GM23338 (cell line): ENCODE measurements at regions not wholly inside any gene's neighbourhood (a gene's known extent, or its start where the extent isn't known, plus 50 kb on each side); places are given as distances from the start of the nearest gene placed in this dataset.

Experiments used
- ATAC-seq: fragments of 200-7000 bp; cut with Tn5 transposase; 3 replicates; pipeline ENCODE4 v1.9.1; 2020
- DNase-seq: peaks from one replicate; pipeline ENCODE4 v3.0.0-alpha.2; 2015; ENCODE audit warnings: low spot score
- H2AFZ ChIP-seq: fragments of 200-600 bp; sonication (generic); 2 replicates; pipeline ENCODE4 v1.8.0; 2016; ENCODE audit warnings: antibody characterized with exemption, mild to moderate bottlenecking, moderate library complexity
- H3F3A ChIP-seq: fragments of 200-600 bp; sonication (generic); replicated peaks from 2 replicates; pipeline ENCODE4 v1.8.0; 2017; ENCODE audit warnings: antibody characterized with exemption, mixed run types, low read depth
- H3K27ac ChIP-seq: fragments of 200-600 bp; sonication (generic); 2 replicates; pipeline ENCODE4 v1.6.1; 2016; ENCODE audit warnings: low read depth
- H3K27me3 ChIP-seq: fragments of 200-600 bp; sonication (generic); 2 replicates; pipeline ENCODE4 v1.8.0; 2016; ENCODE audit warnings: mild to moderate bottlenecking, mixed run types, moderate library complexity; ENCODE audit not compliant: insufficient read depth
- H3K36me3 ChIP-seq: fragments of 200-600 bp; sonication (generic); 2 replicates; pipeline ENCODE4 v1.8.0; 2016; ENCODE audit warnings: mild to moderate bottlenecking; ENCODE audit not compliant: insufficient read depth
- H3K4me1 ChIP-seq: fragments of 200-600 bp; sonication (generic); 2 replicates; pipeline ENCODE4 v1.8.0; 2016; ENCODE audit warnings: mild to moderate bottlenecking, moderate library complexity; ENCODE audit not compliant: insufficient read depth
- H3K4me2 ChIP-seq: fragments of 200-600 bp; sonication (generic); 2 replicates; pipeline ENCODE4 v1.7.1; 2017; ENCODE audit warnings: mixed run types
- H3K4me3 ChIP-seq: fragments of 200-600 bp; sonication (generic); 2 replicates; pipeline ENCODE4 v1.6.1; 2016; ENCODE audit warnings: mixed run types
- H3K79me2 ChIP-seq: fragments of 200-600 bp; sonication (generic); replicated peaks from 2 replicates; pipeline ENCODE4 v1.8.0; 2017; ENCODE audit warnings: mild to moderate bottlenecking; ENCODE audit not compliant: insufficient read depth
- H3K9me2 ChIP-seq: fragments of 200-600 bp; sonication (generic); 2 replicates; pipeline ENCODE4 v1.8.0; 2017; ENCODE audit not compliant: insufficient read depth
- H4K20me1 ChIP-seq: fragments of 200-600 bp; sonication (generic); replicated peaks from 2 replicates; pipeline ENCODE4 v1.8.0; 2017; ENCODE audit warnings: mild to moderate bottlenecking; ENCODE audit not compliant: insufficient read depth
- H3K27ac Mint-ChIP-seq: 2 replicates; pipeline ENCODE4 v1.8.0; 2020; ENCODE audit warnings: inconsistent platforms, mild to moderate bottlenecking, moderate library complexity, mixed read lengths
- H3K27me3 Mint-ChIP-seq: 3 replicates; pipeline ENCODE4 v1.8.0; 2022; ENCODE audit warnings: low read depth, mild to moderate bottlenecking, moderate library complexity, mixed read lengths, inconsistent platforms; ENCODE audit not compliant: insufficient read depth, poor library complexity
- H3K36me3 Mint-ChIP-seq: 3 replicates; pipeline ENCODE4 v1.8.0; 2021; ENCODE audit warnings: low read depth, mild to moderate bottlenecking, inconsistent platforms, moderate library complexity, mixed read lengths
- H3K4me1 Mint-ChIP-seq: 3 replicates; pipeline ENCODE4 v1.8.0; 2020; ENCODE audit warnings: mild to moderate bottlenecking, inconsistent platforms, mixed read lengths
- H3K4me3 Mint-ChIP-seq: 3 replicates; pipeline ENCODE4 v1.8.0; 2021; ENCODE audit warnings: moderate library complexity, mild to moderate bottlenecking, inconsistent platforms, mixed read lengths
- H3K9me3 Mint-ChIP-seq: 3 replicates; pipeline ENCODE4 v1.8.0; 2020; ENCODE audit warnings: moderate library complexity, mild to moderate bottlenecking, inconsistent platforms, mixed read lengths
- CREB1 ChIP-seq: fragments of 250-450 bp; sonication (Bioruptor Pico); IDR thresholded peaks from 2 replicates; pipeline ENCODE4 v1.5.0; 2020; ENCODE audit warnings: low read depth, mild to moderate bottlenecking, moderate library complexity
- CTCF ChIP-seq, 2 experiments: fragments of 200-600 bp in 1 of 2; sonication (generic) in 1 of 2; conservative IDR thresholded peaks; 2 replicates each; pipeline versions ENCODE4 v1.5.1 to v1.6.1; 2016 to 2017; ENCODE audit warnings: antibody characterized with exemption in 2 of 2, low read depth in 2 of 2, mild to moderate bottlenecking in 2 of 2, moderate library complexity in 1 of 2
- ETS1 ChIP-seq: IDR thresholded peaks from 2 replicates; pipeline ENCODE4 v1.6.1; 2016; ENCODE audit warnings: antibody characterized with exemption
- EZH2 ChIP-seq: fragments of 200-600 bp; sonication (generic); IDR thresholded peaks from one replicate; pipeline ENCODE4 v1.8.0; 2017; ENCODE audit warnings: antibody characterized with exemption, mild to moderate bottlenecking, low read depth; ENCODE audit not compliant: unreplicated experiment
- EZH2phosphoT487 ChIP-seq: fragments of 200-600 bp; sonication (generic); IDR thresholded peaks from one replicate; pipeline ENCODE4 v1.8.1; 2018; ENCODE audit warnings: antibody characterized with exemption; ENCODE audit not compliant: unreplicated experiment
- JUNB ChIP-seq: IDR thresholded peaks from one replicate; pipeline ENCODE4 v1.6.1; 2016; ENCODE audit warnings: antibody characterized with exemption; ENCODE audit not compliant: unreplicated experiment
- NANOG ChIP-seq: IDR thresholded peaks from 2 replicates; pipeline ENCODE4 v1.6.1; 2016; ENCODE audit warnings: antibody characterized with exemption, borderline replicate concordance
- POLR2AphosphoS5 ChIP-seq: IDR thresholded peaks from 2 replicates; pipeline ENCODE4 v1.6.1; 2016; ENCODE audit warnings: antibody characterized with exemption, low read depth
- STAT1 ChIP-seq: IDR thresholded peaks from one replicate; pipeline ENCODE4 v1.6.1; 2016; ENCODE audit warnings: antibody characterized with exemption; ENCODE audit not compliant: unreplicated experiment
- ZNF114 ChIP-seq: fragments of 250-450 bp; sonication (Bioruptor Pico); IDR thresholded peaks from 2 replicates; pipeline ENCODE4 v1.5.0; 2020; ENCODE audit warnings: mild to moderate bottlenecking, moderate library complexity
- ZNF331 ChIP-seq: fragments of 250-450 bp; sonication (Bioruptor Pico); IDR thresholded peaks from 2 replicates; pipeline ENCODE4 v1.5.0; 2020; ENCODE audit warnings: low read depth, mild to moderate bottlenecking, moderate library complexity
- TF ChIP-seq, protein P1 (sequence below): IDR thresholded peaks from one replicate; pipeline ENCODE4 v1.6.1; 2018; ENCODE audit warnings: antibody characterized with exemption; ENCODE audit not compliant: unreplicated experiment
- TF ChIP-seq, protein P2 (sequence below): fragments of 250-450 bp; sonication (Bioruptor Pico); IDR thresholded peaks from 2 replicates; pipeline ENCODE4 v1.5.0; 2020; ENCODE audit warnings: mild to moderate bottlenecking, moderate library complexity

- Histone ChIP-seq H3F3A (no peaks in the 10 kb centered on the region), H3K4me3 (no peak overlapping the region), H3K4me1 (0 out of 2 replicates have a peak, but pooled peaks cover 7% of the 10 kb centered on the region), H3K36me3 (no peaks in the 10 kb centered on the region), H3K27ac (no peak overlapping the region), H3K79me2 (no peaks in the 10 kb centered on the region), H3K4me2 (no peak overlapping the region), H3K27me3 (no peaks in the 10 kb centered on the region), H2AFZ (no peak overlapping the region), H3K9me2 (no peaks in the 10 kb centered on the region), H4K20me1 (no peaks in the 10 kb centered on the region)
- Mint-ChIP-seq H3K9me3 (no peaks in the 10 kb centered on the region), H3K27me3 (no peaks in the 10 kb centered on the region), H3K36me3 (no peaks in the 10 kb centered on the region), H3K27ac (no peak overlapping the region), H3K4me3 (no peak overlapping the region), H3K4me1 (no peaks in the 10 kb centered on the region; the same call in 2 of the 3 replicates)
- TF ChIP-seq ZNF331 (CRISPR knock-in tag) (no peak), JUNB (no peak), POLR2AphosphoS5 (no peak), EZH2 (no peak), EZH2phosphoT487 (no peak), STAT1 (no peak), ETS1 (no peak), CTCF (conservative IDR thresholded peaks at IDR 0.05; ENCODE audit: low read depth in 2 of 2) (no peak), ZNF114 (no peak), CREB1 (CRISPR knock-in tag) (no peak), NANOG (no peak)
- TF ChIP-seq, protein P1, sequence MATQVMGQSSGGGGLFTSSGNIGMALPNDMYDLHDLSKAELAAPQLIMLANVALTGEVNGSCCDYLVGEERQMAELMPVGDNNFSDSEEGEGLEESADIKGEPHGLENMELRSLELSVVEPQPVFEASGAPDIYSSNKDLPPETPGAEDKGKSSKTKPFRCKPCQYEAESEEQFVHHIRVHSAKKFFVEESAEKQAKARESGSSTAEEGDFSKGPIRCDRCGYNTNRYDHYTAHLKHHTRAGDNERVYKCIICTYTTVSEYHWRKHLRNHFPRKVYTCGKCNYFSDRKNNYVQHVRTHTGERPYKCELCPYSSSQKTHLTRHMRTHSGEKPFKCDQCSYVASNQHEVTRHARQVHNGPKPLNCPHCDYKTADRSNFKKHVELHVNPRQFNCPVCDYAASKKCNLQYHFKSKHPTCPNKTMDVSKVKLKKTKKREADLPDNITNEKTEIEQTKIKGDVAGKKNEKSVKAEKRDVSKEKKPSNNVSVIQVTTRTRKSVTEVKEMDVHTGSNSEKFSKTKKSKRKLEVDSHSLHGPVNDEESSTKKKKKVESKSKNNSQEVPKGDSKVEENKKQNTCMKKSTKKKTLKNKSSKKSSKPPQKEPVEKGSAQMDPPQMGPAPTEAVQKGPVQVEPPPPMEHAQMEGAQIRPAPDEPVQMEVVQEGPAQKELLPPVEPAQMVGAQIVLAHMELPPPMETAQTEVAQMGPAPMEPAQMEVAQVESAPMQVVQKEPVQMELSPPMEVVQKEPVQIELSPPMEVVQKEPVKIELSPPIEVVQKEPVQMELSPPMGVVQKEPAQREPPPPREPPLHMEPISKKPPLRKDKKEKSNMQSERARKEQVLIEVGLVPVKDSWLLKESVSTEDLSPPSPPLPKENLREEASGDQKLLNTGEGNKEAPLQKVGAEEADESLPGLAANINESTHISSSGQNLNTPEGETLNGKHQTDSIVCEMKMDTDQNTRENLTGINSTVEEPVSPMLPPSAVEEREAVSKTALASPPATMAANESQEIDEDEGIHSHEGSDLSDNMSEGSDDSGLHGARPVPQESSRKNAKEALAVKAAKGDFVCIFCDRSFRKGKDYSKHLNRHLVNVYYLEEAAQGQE, result no peak
- TF ChIP-seq, protein P2, sequence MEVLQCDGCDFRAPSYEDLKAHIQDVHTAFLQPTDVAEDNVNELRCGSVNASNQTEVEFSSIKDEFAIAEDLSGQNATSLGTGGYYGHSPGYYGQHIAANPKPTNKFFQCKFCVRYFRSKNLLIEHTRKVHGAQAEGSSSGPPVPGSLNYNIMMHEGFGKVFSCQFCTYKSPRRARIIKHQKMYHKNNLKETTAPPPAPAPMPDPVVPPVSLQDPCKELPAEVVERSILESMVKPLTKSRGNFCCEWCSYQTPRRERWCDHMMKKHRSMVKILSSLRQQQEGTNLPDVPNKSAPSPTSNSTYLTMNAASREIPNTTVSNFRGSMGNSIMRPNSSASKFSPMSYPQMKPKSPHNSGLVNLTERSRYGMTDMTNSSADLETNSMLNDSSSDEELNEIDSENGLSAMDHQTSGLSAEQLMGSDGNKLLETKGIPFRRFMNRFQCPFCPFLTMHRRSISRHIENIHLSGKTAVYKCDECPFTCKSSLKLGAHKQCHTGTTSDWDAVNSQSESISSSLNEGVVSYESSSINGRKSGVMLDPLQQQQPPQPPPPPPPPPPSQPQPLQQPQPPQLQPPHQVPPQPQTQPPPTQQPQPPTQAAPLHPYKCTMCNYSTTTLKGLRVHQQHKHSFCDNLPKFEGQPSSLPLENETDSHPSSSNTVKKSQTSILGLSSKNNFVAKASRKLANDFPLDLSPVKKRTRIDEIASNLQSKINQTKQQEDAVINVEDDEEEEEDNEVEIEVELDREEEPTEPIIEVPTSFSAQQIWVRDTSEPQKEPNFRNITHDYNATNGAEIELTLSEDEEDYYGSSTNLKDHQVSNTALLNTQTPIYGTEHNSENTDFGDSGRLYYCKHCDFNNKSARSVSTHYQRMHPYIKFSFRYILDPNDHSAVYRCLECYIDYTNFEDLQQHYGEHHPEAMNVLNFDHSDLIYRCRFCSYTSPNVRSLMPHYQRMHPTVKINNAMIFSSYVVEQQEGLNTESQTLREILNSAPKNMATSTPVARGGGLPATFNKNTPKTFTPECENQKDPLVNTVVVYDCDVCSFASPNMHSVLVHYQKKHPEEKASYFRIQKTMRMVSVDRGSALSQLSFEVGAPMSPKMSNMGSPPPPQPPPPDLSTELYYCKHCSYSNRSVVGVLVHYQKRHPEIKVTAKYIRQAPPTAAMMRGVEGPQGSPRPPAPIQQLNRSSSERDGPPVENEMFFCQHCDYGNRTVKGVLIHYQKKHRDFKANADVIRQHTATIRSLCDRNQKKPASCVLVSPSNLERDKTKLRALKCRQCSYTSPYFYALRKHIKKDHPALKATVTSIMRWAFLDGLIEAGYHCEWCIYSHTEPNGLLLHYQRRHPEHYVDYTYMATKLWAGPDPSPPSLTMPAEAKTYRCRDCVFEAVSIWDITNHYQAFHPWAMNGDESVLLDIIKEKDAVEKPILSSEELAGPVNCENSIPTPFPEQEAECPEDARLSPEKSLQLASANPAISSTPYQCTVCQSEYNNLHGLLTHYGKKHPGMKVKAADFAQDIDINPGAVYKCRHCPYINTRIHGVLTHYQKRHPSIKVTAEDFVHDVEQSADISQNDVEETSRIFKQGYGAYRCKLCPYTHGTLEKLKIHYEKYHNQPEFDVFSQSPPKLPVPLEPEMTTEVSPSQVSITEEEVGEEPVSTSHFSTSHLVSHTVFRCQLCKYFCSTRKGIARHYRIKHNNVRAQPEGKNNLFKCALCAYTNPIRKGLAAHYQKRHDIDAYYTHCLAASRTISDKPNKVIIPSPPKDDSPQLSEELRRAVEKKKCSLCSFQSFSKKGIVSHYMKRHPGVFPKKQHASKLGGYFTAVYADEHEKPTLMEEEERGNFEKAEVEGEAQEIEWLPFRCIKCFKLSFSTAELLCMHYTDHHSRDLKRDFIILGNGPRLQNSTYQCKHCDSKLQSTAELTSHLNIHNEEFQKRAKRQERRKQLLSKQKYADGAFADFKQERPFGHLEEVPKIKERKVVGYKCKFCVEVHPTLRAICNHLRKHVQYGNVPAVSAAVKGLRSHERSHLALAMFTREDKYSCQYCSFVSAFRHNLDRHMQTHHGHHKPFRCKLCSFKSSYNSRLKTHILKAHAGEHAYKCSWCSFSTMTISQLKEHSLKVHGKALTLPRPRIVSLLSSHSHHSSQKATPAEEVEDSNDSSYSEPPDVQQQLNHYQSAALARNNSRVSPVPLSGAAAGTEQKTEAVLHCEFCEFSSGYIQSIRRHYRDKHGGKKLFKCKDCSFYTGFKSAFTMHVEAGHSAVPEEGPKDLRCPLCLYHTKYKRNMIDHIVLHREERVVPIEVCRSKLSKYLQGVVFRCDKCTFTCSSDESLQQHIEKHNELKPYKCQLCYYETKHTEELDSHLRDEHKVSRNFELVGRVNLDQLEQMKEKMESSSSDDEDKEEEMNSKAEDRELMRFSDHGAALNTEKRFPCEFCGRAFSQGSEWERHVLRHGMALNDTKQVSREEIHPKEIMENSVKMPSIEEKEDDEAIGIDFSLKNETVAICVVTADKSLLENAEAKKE, result no peak
- no peak for ATAC-seq
- DNase-seq, result no peak
Observed at GRCh38 chr18:22836932-22837331, 96.2 kb upstream of the RBBP8 start.
